Sigmoid colon (tissue), 3 donors: ENCODE measurements at regions not wholly inside any gene's neighbourhood (a gene's known extent, or its start where the extent isn't known, plus 50 kb on each side); places are given as distances from the start of the nearest gene placed in this dataset.

Source experiments
- CTCF ChIP-seq, 4 experiments: fragments of 450-650 bp in 3 of 4; fragments of 200-600 bp in 1 of 4; IDR thresholded peaks; one replicate each; pipeline ENCODE4 v1.5.1; 2016 to 2019; ENCODE audit warnings: antibody characterized with exemption in 4 of 4, mild to moderate bottlenecking in 3 of 4, moderate library complexity in 2 of 4
- POLR2A ChIP-seq, 2 donors: fragments of 450-650 bp; IDR thresholded peaks; one replicate each; pipeline ENCODE4 v1.6.1; 2016; ENCODE audit warnings: antibody characterized with exemption in 2 of 2, mild to moderate bottlenecking in 2 of 2, moderate library complexity in 2 of 2

- TF ChIP-seq POLR2A (IDR thresholded peaks at IDR 0.05) (no peak), CTCF (IDR thresholded peaks at IDR 0.05) (no peak)
These were observed 1095.7 kb downstream of the FLRT2 start for GRCh38 chr14:86625637-86626036.
